ENCODE measurements at regions not wholly inside any gene's neighbourhood (a gene's known extent, or its start where the extent isn't known, plus 50 kb on each side); places are given as distances from the start of the nearest gene placed in this dataset.

DNA sequence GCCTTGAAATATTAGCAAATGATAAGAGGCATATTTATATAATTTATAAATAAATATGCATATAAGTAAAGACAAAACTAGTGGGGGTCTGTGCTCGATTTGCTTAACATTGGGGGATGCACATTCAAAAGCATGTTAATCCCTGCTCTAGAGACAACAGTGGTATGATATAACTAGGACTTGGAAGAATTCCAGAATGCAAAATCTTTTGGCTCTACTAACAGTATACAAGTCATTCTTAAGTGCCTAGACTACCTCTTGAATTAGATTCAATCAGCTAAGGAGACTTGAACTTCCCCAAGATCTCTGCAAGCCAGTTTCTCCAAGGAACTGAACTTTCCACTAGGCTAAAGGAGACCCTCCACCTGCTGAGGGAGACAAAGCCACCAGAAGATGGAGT is 282.7 kb upstream of the RORA start:
- peak overlapping the region; percentile 57 for H3K27ac ChIP-seq
- TF ChIP-seq, protein P1, sequence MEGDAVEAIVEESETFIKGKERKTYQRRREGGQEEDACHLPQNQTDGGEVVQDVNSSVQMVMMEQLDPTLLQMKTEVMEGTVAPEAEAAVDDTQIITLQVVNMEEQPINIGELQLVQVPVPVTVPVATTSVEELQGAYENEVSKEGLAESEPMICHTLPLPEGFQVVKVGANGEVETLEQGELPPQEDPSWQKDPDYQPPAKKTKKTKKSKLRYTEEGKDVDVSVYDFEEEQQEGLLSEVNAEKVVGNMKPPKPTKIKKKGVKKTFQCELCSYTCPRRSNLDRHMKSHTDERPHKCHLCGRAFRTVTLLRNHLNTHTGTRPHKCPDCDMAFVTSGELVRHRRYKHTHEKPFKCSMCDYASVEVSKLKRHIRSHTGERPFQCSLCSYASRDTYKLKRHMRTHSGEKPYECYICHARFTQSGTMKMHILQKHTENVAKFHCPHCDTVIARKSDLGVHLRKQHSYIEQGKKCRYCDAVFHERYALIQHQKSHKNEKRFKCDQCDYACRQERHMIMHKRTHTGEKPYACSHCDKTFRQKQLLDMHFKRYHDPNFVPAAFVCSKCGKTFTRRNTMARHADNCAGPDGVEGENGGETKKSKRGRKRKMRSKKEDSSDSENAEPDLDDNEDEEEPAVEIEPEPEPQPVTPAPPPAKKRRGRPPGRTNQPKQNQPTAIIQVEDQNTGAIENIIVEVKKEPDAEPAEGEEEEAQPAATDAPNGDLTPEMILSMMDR (conservative IDR thresholded peaks at IDR 0.05) = no peak

DNA sequence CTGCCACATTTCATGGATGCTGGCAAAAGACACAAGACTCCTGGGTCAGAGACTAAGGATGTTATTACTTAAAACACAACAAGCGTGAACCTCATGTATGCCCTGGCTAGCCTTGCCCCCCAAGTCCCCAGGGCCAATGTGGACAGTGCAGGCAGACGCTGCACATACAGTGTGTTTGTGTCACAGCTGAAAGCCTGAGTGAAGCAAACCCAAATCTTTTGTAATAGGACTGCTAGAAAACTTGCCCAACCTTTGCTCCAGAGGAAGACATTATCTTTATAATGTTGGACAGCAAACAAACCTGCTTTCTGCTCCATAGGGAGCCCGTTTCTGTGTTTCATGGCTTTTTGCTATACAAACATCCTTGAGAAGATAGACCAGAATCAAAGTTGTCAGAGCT is 282.0 kb upstream of the RORA start:
- peak overlapping the region; percentile 57 for H3K27ac ChIP-seq
- TF ChIP-seq, protein P1 (conservative IDR thresholded peaks at IDR 0.05) = no peak

DNA sequence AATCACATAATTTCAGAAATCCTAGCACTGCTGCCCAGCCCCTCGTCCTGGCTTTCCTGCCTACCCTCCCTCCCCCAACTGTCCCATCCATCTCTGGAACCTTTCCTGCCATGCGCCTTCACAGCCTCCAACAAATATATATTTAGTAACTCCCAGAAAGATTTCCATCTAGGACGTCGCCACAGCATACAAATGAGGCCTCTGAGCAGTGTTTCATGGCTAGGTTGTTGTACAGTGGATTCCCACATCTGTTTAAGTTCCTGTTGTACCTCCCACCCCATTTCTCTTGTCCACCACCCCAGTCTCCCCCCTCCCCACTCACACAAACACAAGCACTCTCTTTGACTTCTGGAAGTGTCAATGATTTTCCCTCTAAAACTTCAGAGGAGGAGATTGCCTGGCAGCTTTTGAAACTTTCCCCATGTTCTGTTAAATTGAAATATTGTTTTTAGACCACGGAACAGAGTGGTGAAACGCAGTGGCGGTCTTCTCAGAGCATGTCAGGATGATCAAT is 280.3 kb upstream of the RORA start:
- TF ChIP-seq, protein P1 (conservative IDR thresholded peaks at IDR 0.05) = no peak

DNA sequence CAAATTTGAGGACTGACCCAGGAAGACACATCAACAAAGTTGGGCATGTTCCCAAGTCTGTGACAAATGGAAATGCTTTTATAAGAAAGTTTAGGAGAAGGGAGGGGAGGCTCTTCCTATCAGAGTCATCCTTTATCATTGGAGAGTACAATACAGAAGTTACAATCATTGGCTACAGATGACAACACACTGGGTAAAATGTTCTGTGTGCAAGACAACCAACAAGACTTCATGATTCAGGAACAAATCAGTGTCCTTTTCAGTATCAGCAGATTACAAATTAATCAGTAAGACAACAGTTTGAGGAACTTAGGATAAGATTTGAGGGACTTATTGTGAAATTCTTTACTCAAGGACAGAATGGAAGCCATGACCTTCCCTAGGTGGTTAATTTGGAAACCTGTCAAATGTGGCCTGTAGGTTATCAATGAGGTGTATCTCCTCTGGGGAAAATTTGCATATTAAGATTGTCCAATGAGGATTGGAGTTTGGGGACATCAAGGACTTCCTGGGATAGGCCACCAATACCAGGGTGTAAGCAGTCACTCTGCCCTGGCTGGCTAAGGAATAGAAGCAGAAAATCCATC is 274.4 kb upstream of the RORA start:
- no peak overlapping the region for H3K27ac ChIP-seq
- TF ChIP-seq, protein P1 (conservative IDR thresholded peaks at IDR 0.05) = no peak

More for the DNA sequence above, 280.3 kb upstream of the RORA start:
- H3K27ac ChIP-seq = no peak overlapping the region

GRCh38 chr15:61501815-61502389 is 272.8 kb upstream of the RORA start:
- TF ChIP-seq, protein P1 (conservative IDR thresholded peaks at IDR 0.05) = no peak
- no peak overlapping the region for H3K27ac ChIP-seq

DNA sequence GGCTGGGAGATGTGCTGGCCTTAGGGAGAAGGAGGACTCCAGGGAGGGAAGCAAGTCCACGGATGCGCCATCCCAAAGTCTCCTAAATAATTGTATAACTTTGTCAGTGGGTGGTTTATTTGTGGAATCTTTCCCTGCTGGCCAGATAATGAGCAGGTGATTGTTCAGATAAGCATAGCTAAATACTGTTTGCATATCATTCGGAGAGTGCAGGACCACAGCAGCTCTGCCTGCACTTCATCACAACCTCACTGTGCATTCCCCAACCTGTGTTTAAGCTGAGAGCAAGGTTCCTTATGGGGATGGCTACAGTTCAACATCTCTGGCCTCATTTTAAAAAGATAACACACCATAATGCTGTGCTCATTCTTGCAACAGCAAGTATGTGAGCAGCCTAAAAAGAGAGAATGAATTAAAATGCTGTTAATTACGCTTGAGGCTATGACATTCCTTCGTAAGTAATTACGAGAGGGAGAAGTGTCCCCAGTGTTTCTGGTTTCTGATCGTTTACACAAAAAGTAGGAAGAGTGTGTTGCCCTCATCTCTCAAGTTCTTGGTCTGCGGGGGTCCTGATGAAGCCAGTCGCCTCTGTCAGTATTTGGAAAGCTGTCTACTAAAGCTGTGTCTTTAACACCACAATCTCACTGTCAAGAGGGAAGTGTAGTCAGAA is 272.0 kb upstream of the RORA start:
- H3K27ac ChIP-seq = no peak overlapping the region
- TF ChIP-seq, protein P1 (conservative IDR thresholded peaks at IDR 0.05) = no peak

GRCh38 chr15:61500523-61500922 is 271.4 kb upstream of the RORA start:
- no peak overlapping the region for H3K27ac ChIP-seq
- TF ChIP-seq, protein P1 (conservative IDR thresholded peaks at IDR 0.05) = no peak
